ENCODE measurements at regions not wholly inside any gene's neighbourhood (a gene's known extent, or its start where the extent isn't known, plus 50 kb on each side); places are given as distances from the start of the nearest gene placed in this dataset.

DNA sequence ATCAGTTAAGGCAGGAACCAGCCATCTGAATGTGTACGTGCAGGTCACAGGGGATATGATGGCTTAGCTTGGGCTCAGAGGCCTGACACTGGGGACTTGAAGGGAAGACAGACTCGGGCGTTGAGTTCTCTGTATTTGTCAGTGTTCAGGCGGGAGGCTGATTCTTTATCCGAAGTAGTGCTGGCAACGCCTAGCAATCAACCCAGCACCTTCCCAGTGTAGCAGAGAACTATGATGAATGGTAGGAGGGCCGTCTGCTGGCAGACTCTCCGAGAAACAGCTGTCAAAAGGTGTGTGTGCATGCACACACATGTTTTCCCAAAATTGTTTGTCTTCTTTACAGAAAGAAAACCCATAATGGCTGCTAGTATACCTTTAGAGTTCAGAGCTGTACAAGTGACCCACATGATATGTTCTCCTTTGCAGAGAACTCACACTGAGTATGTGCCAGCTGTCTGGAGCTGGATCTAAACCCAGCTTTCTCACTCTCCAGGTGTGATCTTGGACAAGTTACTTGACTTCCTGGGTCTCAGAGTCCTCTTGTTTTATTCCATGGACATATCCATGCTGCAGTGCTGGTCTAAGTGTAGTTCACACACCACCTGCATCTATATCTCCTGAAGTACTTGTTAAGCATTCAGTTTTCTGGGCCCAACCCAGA lies 74.5 kb upstream of the LARS2 start:
- TF ChIP-seq POLR2A (IDR thresholded peaks at IDR 0.05; ENCODE audit: low read depth, low read length) (no peak), POLR2AphosphoS5 (IDR thresholded peaks at IDR 0.05; ENCODE audit: low read depth, low read length) (no peak)

Measured in GM12892 (cell line).